WERI-Rb-1 (cell line): ENCODE measurements at regions not wholly inside any gene's neighbourhood (a gene's known extent, or its start where the extent isn't known, plus 50 kb on each side); places are given as distances from the start of the nearest gene placed in this dataset.

Experiments used
- DNase-seq: peaks from one replicate; pipeline ENCODE4 v3.0.0-alpha.2; 2020
- H3K27ac ChIP-seq: fragments of 250-450 bp; sonication (Bioruptor Pico); 2 replicates; pipeline ENCODE4 v1.5.1; 2020; ENCODE audit warnings: mild to moderate bottlenecking, moderate library complexity
- H3K27me3 ChIP-seq: fragments of 250-450 bp; sonication (Bioruptor Pico); 2 replicates; pipeline ENCODE4 v1.5.1; 2021; ENCODE audit warnings: mild to moderate bottlenecking, low read depth, moderate library complexity; ENCODE audit not compliant: insufficient read depth, severe bottlenecking
- H3K36me3 ChIP-seq: fragments of 250-450 bp; sonication (Bioruptor Pico); 2 replicates; pipeline ENCODE4 v1.5.1; 2020; ENCODE audit warnings: mild to moderate bottlenecking, moderate library complexity
- H3K4me3 ChIP-seq: 2 replicates; pipeline ENCODE4 v1.5.1; 2011; ENCODE audit warnings: low read depth, mild to moderate bottlenecking, control low read depth, low read length
- H3K9me3 ChIP-seq: fragments of 250-450 bp; sonication (Bioruptor Pico); 2 replicates; pipeline ENCODE4 v1.5.1; 2021; ENCODE audit warnings: mild to moderate bottlenecking, moderate library complexity; ENCODE audit not compliant: severe bottlenecking
- CTCF ChIP-seq: IDR thresholded peaks from 2 replicates; pipeline ENCODE4 v1.5.1; 2011; ENCODE audit warnings: low read depth, mild to moderate bottlenecking, control low read depth, inconsistent platforms, low read length

DNA sequence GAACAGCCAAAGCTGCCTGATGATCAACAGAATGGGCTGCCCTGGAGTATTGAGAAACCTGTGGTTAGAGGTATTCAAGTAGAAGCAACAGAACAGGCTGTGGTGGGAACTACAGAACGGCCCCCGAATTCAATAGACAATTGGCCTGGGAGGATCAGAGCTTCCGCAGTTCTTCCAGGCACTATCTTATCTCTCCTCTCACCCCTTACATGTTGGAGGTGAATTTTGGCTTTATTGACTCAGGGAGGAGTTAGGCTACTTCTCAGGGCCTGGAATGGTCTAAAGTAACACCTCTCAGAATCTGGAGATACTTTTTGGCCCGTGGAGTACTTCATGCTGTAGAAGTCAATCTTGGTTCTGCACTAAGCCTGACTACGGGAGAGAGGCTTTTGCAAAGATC, 253.0 kb downstream of the PRDM2 start:
- Histone ChIP-seq H3K36me3 (no peaks in the 10 kb centered on the region), H3K27ac (no peak overlapping the region), H3K9me3 (peaks cover 2% of the 10 kb centered on the region), H3K4me3 (no peak overlapping the region), H3K27me3 (peaks cover 88% of the 10 kb centered on the region)
- DNase-seq: no peak
- TF ChIP-seq CTCF: no peak

- Histone ChIP-seq H3K36me3 (no peaks in the 10 kb centered on the region), H3K27ac (no peak overlapping the region), H3K27me3 (peaks cover 88% of the 10 kb centered on the region), H3K4me3 (no peak overlapping the region), H3K9me3 (no peaks in the 10 kb centered on the region)
- TF ChIP-seq CTCF: no peak
- no peak for DNase-seq
Measured at GRCh38 chr1:13956393-13956792, 256.4 kb downstream of the PRDM2 start.

DNA sequence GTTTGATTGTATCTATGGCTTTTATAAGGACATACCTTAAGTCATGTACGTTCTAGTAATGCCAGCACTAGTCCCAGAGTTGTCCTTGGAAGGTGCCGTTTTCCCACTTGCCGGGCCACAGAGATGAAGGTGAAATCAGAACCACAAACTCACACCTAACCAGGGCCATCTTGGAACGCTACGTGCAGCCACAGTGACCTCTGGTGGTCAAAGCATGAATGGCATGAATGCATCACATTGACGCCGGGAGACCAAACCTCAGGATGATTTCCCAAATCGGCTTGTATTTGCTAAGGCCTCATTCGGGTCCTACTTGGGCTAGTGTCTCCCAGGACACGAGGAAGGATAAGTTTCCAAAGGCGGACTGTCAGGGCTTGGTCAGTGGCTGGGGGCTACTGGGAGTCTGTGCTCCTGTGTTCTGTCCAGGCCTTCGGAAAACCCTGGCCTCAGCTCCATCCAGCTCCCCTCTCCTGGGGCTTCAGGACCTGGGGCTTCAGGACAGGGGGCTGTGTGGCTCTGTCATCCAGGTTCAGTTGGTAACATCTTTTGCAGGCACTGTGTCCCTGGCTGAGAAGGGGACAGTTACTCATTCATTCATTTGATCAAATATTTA, 260.5 kb downstream of the PRDM2 start:
- DNase-seq: peak; percentile 53
- Histone ChIP-seq H3K9me3 (no peaks in the 10 kb centered on the region), H3K27me3 (peaks cover 94% of the 10 kb centered on the region), H3K36me3 (no peaks in the 10 kb centered on the region), H3K4me3 (no peak overlapping the region), H3K27ac (no peak overlapping the region)
- TF ChIP-seq CTCF: peak; percentile 95

- Histone ChIP-seq H3K27ac (no peak overlapping the region), H3K36me3 (no peaks in the 10 kb centered on the region), H3K27me3 (peaks cover 94% of the 10 kb centered on the region), H3K4me3 (no peak overlapping the region), H3K9me3 (no peaks in the 10 kb centered on the region)
- no peak for DNase-seq
- TF ChIP-seq CTCF: no peak
Measured at GRCh38 chr1:13964768-13965167, 264.8 kb downstream of the PRDM2 start.

DNA sequence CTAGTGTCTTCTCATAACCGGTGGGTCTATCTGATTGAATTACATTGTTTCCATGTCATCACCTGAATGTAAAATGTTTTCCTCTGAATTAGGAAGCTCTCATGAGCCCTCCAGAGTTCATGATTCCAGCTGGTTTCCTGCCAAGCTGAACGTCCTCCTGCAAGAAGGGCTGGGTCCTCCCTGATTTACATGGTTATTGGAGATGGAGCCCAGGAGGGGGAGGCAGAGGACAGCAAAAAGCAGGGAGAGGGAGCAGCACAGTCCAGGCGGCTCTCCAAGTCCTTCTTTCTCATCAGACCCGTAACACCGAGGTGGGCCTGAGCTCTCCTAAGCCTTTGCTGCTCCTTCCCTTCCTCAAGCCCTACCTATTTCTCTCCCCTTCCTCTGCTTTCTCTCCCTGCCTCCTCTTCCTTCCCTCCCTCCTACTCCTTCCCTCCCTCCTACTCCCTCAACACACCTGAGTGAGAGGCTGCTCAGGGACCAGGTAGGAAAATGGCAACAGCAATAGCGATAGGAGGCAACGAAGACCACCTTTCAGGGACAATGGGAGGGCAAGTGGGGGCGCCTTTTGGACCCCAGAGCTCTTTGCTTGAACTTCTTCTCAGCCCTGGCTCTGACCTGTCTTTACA, 265.9 kb downstream of the PRDM2 start:
- TF ChIP-seq CTCF: peak; percentile 62
- H3K4me3 ChIP-seq: no peak overlapping the region
- no peaks in the 10 kb centered on the region for H3K9me3 ChIP-seq
- H3K27ac ChIP-seq: no peak overlapping the region
- DNase-seq: peak; percentile 51
- H3K36me3 ChIP-seq: no peaks in the 10 kb centered on the region
- peaks cover 93% of the 10 kb centered on the region for H3K27me3 ChIP-seq

DNA sequence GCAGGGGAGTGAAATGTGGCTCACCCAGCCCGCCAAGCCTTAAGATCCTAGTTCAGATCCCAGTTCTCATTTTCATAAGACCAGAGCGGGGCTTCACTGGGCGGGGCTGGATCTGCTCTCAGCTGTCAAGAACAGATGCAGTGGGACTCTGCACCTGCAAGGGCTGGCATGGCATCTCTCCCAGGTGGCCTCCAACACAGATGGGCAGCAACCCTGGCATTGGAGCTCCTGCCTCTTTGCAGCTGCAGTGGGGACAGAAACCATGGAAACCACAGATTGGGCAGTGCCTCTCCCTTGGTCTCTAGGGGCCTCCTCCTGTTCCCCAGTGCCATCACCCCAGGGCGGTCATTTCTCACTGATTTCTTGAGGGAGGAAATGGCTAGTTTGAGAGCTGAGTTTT, 267.7 kb downstream of the PRDM2 start:
- no peak overlapping the region for H3K27ac ChIP-seq
- no peaks in the 10 kb centered on the region for H3K36me3 ChIP-seq
- H3K9me3 ChIP-seq: no peaks in the 10 kb centered on the region
- H3K27me3 ChIP-seq: peaks cover 85% of the 10 kb centered on the region
- DNase-seq: no peak
- H3K4me3 ChIP-seq: no peak overlapping the region
- TF ChIP-seq CTCF: no peak
